H54 (cell line): ENCODE measurements at regions not wholly inside any gene's neighbourhood (a gene's known extent, or its start where the extent isn't known, plus 50 kb on each side); places are given as distances from the start of the nearest gene placed in this dataset.
"Not testable (repeated sequence)": the region's sequence is repeated elsewhere in the genome, so short reads cannot be mapped to it uniquely, and the experiment has no call there.

Experiments used
- DNase-seq: peaks from one replicate; pipeline ENCODE4 v3.0.0; 2011; ENCODE audit warnings: low spot score, mixed read lengths; ENCODE audit not compliant: insufficient read length
- FAIRE-seq: peaks from 3 replicates; lab custom pipeline; 2011; peaks lifted over from hg19 to GRCh38; lab: Jason Lieb, UNC
- POLR2A ChIP-seq: IDR thresholded peaks from 2 replicates; pipeline ENCODE4 v1.6.1; 2011; ENCODE audit warnings: low read depth, mild to moderate bottlenecking, low read length

- FAIRE-seq (no peak), DNase-seq (no peak)
- no peak for TF ChIP-seq POLR2A
Measured at GRCh38 chr10:80697926-80698325, 160.2 kb downstream of the SH2D4B start.

- FAIRE-seq (peak; percentile 27), DNase-seq (peak; percentile 72)
- TF ChIP-seq POLR2A = no peak
Measured at GRCh38 chr10:80699602-80700039, 161.9 kb downstream of the SH2D4B start.

- no peak for TF ChIP-seq POLR2A
- DNase-seq (no peak), FAIRE-seq (no peak)
Measured at GRCh38 chr10:80700252-80700651, 162.6 kb downstream of the SH2D4B start.

- FAIRE-seq (no peak), DNase-seq (no peak)
- no peak for TF ChIP-seq POLR2A
Measured at GRCh38 chr10:80700760-80701444, 163.2 kb downstream of the SH2D4B start.

GRCh38 chr10:80701706-80702105, 164.0 kb downstream of the SH2D4B start:
- no peak for TF ChIP-seq POLR2A

GRCh38 chr10:80702143-80702542, 164.4 kb downstream of the SH2D4B start:
- no peak for TF ChIP-seq POLR2A
- FAIRE-seq (no peak), DNase-seq (no peak)

More at GRCh38 chr10:80701706-80702105, 164.0 kb downstream of the SH2D4B start:
- no peak for FAIRE-seq
- no peak for DNase-seq

DNA sequence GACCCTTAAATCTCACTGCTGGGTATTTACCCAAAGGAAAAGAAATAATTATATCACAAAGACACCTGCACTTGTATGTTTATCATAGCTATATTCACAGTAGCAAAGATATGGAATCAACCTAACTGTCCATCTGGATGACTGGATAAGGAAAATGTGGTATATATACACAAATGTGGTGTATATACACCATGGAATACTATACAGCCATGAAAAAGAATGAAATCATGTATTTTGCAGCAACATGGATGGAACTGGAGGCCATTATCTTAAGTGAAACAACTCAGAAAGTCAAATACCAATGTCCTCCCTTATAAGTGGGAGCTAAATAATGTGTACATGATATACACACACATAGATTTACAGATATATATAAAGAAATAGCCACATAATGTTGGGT, 168.2 kb downstream of the SH2D4B start:
- no peak for FAIRE-seq
- no peak for TF ChIP-seq POLR2A

GRCh38 chr10:80708185-80708584, 170.5 kb downstream of the SH2D4B start:
- DNase-seq = no peak
- no peak for TF ChIP-seq POLR2A
- no peak for FAIRE-seq

More for the DNA sequence above, 168.2 kb downstream of the SH2D4B start:
- DNase-seq = no peak

DNA sequence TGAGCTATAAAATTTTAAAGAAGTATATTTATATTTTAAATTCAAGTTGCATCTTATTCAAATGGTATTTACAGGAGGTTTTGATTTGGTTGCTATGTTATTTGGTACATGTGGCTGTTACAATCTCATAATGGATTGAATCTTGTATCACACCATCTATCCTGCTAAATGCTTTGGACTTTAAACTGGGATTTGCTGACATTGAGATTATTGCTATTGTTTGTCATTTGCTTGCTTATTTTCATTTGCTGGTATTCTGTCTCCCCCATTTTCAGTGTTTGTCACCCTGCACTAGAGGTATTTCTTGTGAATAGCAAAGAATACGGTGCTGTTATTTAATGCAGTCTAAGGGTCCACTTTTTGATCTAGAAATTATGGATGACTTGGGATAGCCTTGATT, 171.1 kb downstream of the SH2D4B start:
- TF ChIP-seq POLR2A = no peak
- FAIRE-seq (no peak), DNase-seq (no peak)

- DNase-seq = no peak
- FAIRE-seq = no peak
- TF ChIP-seq POLR2A = no peak
Measured at GRCh38 chr10:80709866-80710265, 172.2 kb downstream of the SH2D4B start.

- FAIRE-seq (no peak), DNase-seq (no peak)
- TF ChIP-seq POLR2A = no peak
Measured at GRCh38 chr10:80713398-80713928, 175.8 kb downstream of the SH2D4B start.

- TF ChIP-seq POLR2A = no peak
- FAIRE-seq = no peak
- DNase-seq = no peak
Measured at GRCh38 chr10:80714566-80714965, 176.9 kb downstream of the SH2D4B start.

GRCh38 chr10:80718024-80718423, 180.3 kb downstream of the SH2D4B start:
- FAIRE-seq (no peak), DNase-seq (no peak)
- TF ChIP-seq POLR2A = no peak

DNA sequence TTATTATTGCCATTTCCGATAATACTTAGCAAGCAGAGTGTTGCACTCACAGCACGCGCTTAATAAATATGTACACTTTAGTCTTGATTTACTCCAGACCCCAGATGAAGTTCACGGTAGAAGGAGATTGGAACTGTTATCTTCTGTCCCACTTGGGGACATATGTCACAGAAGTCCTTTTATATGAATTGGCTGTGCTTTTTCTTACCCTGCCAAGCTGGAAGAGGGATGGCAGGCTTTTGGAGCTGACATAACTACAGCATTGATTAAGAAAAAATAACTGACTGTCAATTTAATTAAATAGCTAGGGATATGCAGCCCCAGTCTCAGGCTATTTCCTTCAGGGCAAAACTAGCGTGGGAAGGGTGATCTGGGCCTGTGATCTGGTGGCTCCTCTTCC, 182.2 kb downstream of the SH2D4B start:
- no peak for TF ChIP-seq POLR2A
- no peak for DNase-seq
- no peak for FAIRE-seq

- DNase-seq (no peak), FAIRE-seq (no peak)
- TF ChIP-seq POLR2A = no peak
Measured at GRCh38 chr10:80720549-80720948, 182.8 kb downstream of the SH2D4B start.

GRCh38 chr10:80728354-80728753, 190.7 kb downstream of the SH2D4B start:
- FAIRE-seq, DNase-seq: not testable (repeated sequence)
